Endothelial cell of umbilical vein (primary cell): ENCODE measurements at regions not wholly inside any gene's neighbourhood (a gene's known extent, or its start where the extent isn't known, plus 50 kb on each side); places are given as distances from the start of the nearest gene placed in this dataset.

Experiments
- BruUV-seq: library from RNA; stranded (reverse); fragments of 400-500 nt; replicated peaks from 2 replicates; lab custom pipeline; 2021; lab: Mats Ljungman, UMichigan
- CTCF ChIA-PET: fragments of 300-600, 350-600 bp; sonication (Branson Sonifier 250); formaldehyde crosslinking; loops from one replicate; lab custom pipeline; 2021; ENCODE audit warnings: antibody characterized with exemption, inconsistent platforms; lab: Charles Lee
- POLR2A ChIA-PET: fragments of 300-600, 350-600 bp; sonication (Branson Sonifier 250); formaldehyde crosslinking; loops from one replicate; lab custom pipeline; 2021; ENCODE audit warnings: antibody characterized with exemption, inconsistent platforms; lab: Charles Lee
- DNase-seq: peaks from one replicate; pipeline ENCODE4 v3.0.0-alpha.2; 2011; ENCODE audit warnings: low read depth, low spot score
- FAIRE-seq: peaks from 2 replicates; lab custom pipeline; 2011; peaks lifted over from hg19 to GRCh38; lab: Jason Lieb, UNC
- H2AFZ ChIP-seq: 2 replicates; pipeline ENCODE4 v1.6.0; 2012; ENCODE audit warnings: low read depth, low read length, control low read depth, inconsistent platforms
- H3K27ac ChIP-seq: 2 replicates; pipeline ENCODE4 v1.5.1; 2011; ENCODE audit warnings: low read depth, mild to moderate bottlenecking, control low read depth, low read length, moderate library complexity; ENCODE audit not compliant: insufficient read depth
- H3K27me3 ChIP-seq, 2 experiments: 2 replicates each; pipeline versions ENCODE4 v1.6.0 to v1.6.1; 2011; ENCODE audit warnings: low read length in 2 of 2, mixed read lengths in 1 of 2; ENCODE audit not compliant: control insufficient read depth in 2 of 2, insufficient read depth in 2 of 2
- H3K36me3 ChIP-seq, 2 experiments: 2 replicates in 1 of 2; 3 replicates in 1 of 2; pipeline ENCODE4 v1.5.1; 2011; ENCODE audit warnings: low read length in 2 of 2, mild to moderate bottlenecking in 1 of 2, moderate library complexity in 1 of 2; ENCODE audit not compliant: control insufficient read depth in 2 of 2, insufficient read depth in 2 of 2; ENCODE audit errors: extremely low read depth in 1 of 2
- H3K4me1 ChIP-seq: 3 replicates; pipeline ENCODE4 v1.5.1; 2011; ENCODE audit warnings: mild to moderate bottlenecking, low read length; ENCODE audit not compliant: control insufficient read depth, insufficient read depth; ENCODE audit errors: extremely low read depth
- H3K4me2 ChIP-seq: 2 replicates; pipeline ENCODE4 v1.6.1; 2011; ENCODE audit warnings: low read length, control low read depth, mixed read lengths; ENCODE audit not compliant: insufficient read depth
- H3K4me3 ChIP-seq, 3 experiments: fragments of 200-600 bp in 1 of 3; sonication (generic), shearing (Covaris generic) in 1 of 3; replicated peaks in 1 of 3; 2 replicates each; pipeline ENCODE4 v1.5.1; 2011 to 2016; ENCODE audit warnings: control low read depth in 3 of 3, low read length in 3 of 3, mild to moderate bottlenecking in 2 of 3, inconsistent platforms in 1 of 3, low read depth in 1 of 3, moderate library complexity in 1 of 3; ENCODE audit not compliant: insufficient read depth in 1 of 3
- H3K79me2 ChIP-seq: 2 replicates; pipeline ENCODE4 v1.6.0; 2012; ENCODE audit warnings: low read length, inconsistent platforms; ENCODE audit not compliant: control insufficient read depth, insufficient read depth
- H3K9ac ChIP-seq: replicated peaks from 2 replicates; pipeline ENCODE3; 2011; ENCODE audit warnings: low read length, control low read depth; ENCODE audit not compliant: insufficient read depth; ENCODE audit errors: extremely low read depth
- H3K9me1 ChIP-seq: replicated peaks from 3 replicates; pipeline ENCODE4 v1.6.0; 2011; ENCODE audit warnings: mild to moderate bottlenecking, low read length; ENCODE audit not compliant: control insufficient read depth, insufficient read depth; ENCODE audit errors: extremely low read depth
- H3K9me3 ChIP-seq: replicated peaks from 2 replicates; pipeline ENCODE4 v1.5.1; 2012; ENCODE audit warnings: low read length, inconsistent platforms; ENCODE audit not compliant: control insufficient read depth, insufficient read depth
- H4K20me1 ChIP-seq: replicated peaks from 2 replicates; pipeline ENCODE3; 2011; ENCODE audit warnings: mild to moderate bottlenecking, low read length; ENCODE audit not compliant: control insufficient read depth, insufficient read depth; ENCODE audit errors: extremely low read depth
- CTCF ChIP-seq, 2 donors: IDR thresholded peaks; 1 replicate in 1 of 2; 2 replicates in 1 of 2; pipeline ENCODE4 v1.5.1; 2011; ENCODE audit warnings: low read length in 2 of 2, mild to moderate bottlenecking in 2 of 2, moderate library complexity in 2 of 2, control low read depth in 1 of 2, inconsistent platforms in 1 of 2, low read depth in 1 of 2; ENCODE audit not compliant: insufficient read depth in 1 of 2; ENCODE audit errors: extremely low read depth in 1 of 2
- EZH2 ChIP-seq: IDR thresholded peaks from 2 replicates; pipeline ENCODE4 v1.6.1; 2012; ENCODE audit warnings: borderline replicate concordance, low read depth, mild to moderate bottlenecking, moderate library complexity, low read length, inconsistent platforms; ENCODE audit not compliant: severe bottlenecking
- FOS ChIP-seq: IDR thresholded peaks from 2 replicates; pipeline ENCODE4 v1.6.1; 2011; ENCODE audit warnings: mild to moderate bottlenecking, low read length, moderate library complexity, borderline replicate concordance; ENCODE audit not compliant: insufficient read depth
- GATA2 ChIP-seq: IDR thresholded peaks from 2 replicates; pipeline ENCODE4 v1.7.0; 2011; ENCODE audit warnings: low read depth, mild to moderate bottlenecking, moderate library complexity, mixed read lengths, low read length; ENCODE audit not compliant: insufficient read length, insufficient read depth
- JUN ChIP-seq: IDR thresholded peaks from 2 replicates; pipeline ENCODE4 v1.6.1; 2011; ENCODE audit warnings: borderline replicate concordance, low read depth; ENCODE audit not compliant: insufficient read length, insufficient read depth
- MAX ChIP-seq: IDR thresholded peaks from 2 replicates; pipeline ENCODE4 v1.6.1; 2011; ENCODE audit not compliant: insufficient read depth, insufficient read length
- MYC ChIP-seq: IDR thresholded peaks from one replicate; pipeline ENCODE4 v1.6.1; 2011; ENCODE audit warnings: mild to moderate bottlenecking, low read depth, low read length
- POLR2A ChIP-seq: IDR thresholded peaks from 2 replicates; pipeline ENCODE4 v1.6.1; 2012; ENCODE audit warnings: low read depth, mild to moderate bottlenecking, control low read depth, low read length
- POLR2AphosphoS5 ChIP-seq: IDR thresholded peaks from 2 replicates; pipeline ENCODE4 v1.6.1; 2012; ENCODE audit warnings: low read depth, mild to moderate bottlenecking, control low read depth, low read length, moderate library complexity; ENCODE audit not compliant: insufficient read depth
- dilution Hi-C: fragments of 300-500 bp; cut with MboI; formaldehyde crosslinking; loops from one replicate; pipeline ENCODE4 v1.15.0; 2019; ENCODE audit warnings: low sequenced_read_pairs; ENCODE audit not compliant: extremely low pct_ligation_motif_present
- intact Hi-C: fragments of 100-400 bp; cut with micrococcal nuclease; formaldehyde crosslinking; loops from one replicate; pipeline ENCODE4 v1.10.0; 2022

DNA sequence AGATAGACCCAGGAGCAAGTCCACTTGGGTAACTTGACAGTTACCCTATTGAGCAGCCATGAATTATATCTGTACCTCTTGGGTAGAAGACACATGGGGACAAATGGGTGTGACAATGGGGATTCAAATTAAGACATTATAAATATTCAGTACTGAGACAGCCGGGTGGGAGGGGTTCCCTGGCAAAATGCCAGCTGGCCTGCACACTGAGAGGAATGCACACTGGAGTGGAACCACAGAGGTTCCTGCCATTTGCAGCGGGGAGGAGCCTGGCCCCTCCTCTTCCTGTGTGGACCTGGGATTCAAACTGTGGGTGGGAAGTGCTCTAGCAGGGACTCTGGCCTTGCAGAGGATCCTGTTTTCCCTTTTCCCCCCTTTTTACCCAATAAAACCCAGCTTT is 118.7 kb upstream of the CDKN3 start:
- no peaks in the 10 kb centered on the region for H3K27me3 ChIP-seq
- dilution Hi-C loops = no loop called here
- intact Hi-C loops = no loop called here
- TF ChIP-seq FOS (no peak), JUN (no peak), POLR2A (no peak), EZH2 (no peak), MAX (no peak), CTCF (IDR thresholded peaks at IDR 0.05; ENCODE audit: extremely low read depth in 1 of 2, insufficient read depth in 1 of 2, low read depth in 1 of 2, low read length in 2 of 2) (no peak), POLR2AphosphoS5 (no peak), GATA2 (no peak), MYC (no peak)
- H4K20me1 ChIP-seq = no peaks in the 10 kb centered on the region
- DNase-seq (no peak), FAIRE-seq (no peak)
- H3K79me2 ChIP-seq = no peaks in the 10 kb centered on the region
- no TSS peak for BruUV-seq
- H3K4me2 ChIP-seq = no peak overlapping the region
- no peak overlapping the region for H3K9ac ChIP-seq
- CTCF ChIA-PET = no interaction called here
- H3K9me1 ChIP-seq = no peaks in the 10 kb centered on the region
- H2AFZ ChIP-seq = no peak overlapping the region
- no peaks in the 10 kb centered on the region for H3K9me3 ChIP-seq
- no peak overlapping the region for H3K27ac ChIP-seq
- no peaks in the 10 kb centered on the region for H3K4me1 ChIP-seq
- H3K4me3 ChIP-seq = no peak overlapping the region
- POLR2A ChIA-PET = no interaction called here
- H3K36me3 ChIP-seq = no peaks in the 10 kb centered on the region
